ENCODE measurements at regions not wholly inside any gene's neighbourhood (a gene's known extent, or its start where the extent isn't known, plus 50 kb on each side); places are given as distances from the start of the nearest gene placed in this dataset.

- no peak for DNase-seq
- Histone ChIP-seq H3K36me3 (replicated peaks in 1 of 2) (no peaks in the 10 kb centered on the region), H3K27me3 (no peaks in the 10 kb centered on the region), H3K4me3 (no peak overlapping the region), H3K9me3 (replicated peaks in 1 of 3) (no peaks in the 10 kb centered on the region), H3K27ac (no peak overlapping the region), H3K4me1 (replicated peaks in 1 of 2) (no peaks in the 10 kb centered on the region)
- WGBS, 4 donors, result 79 to 88% (median 84%) methylated on average over 3 of the region's 3 CpGs
- intact Hi-C loops (cut with DNase I), result no loop called here
- TF ChIP-seq POLR2A (IDR thresholded peaks at IDR 0.05) (no peak), CTCF (IDR thresholded peaks at IDR 0.05) (no peak)
These were observed 301.5 kb upstream of the ANO3 start for GRCh38 chr11:26030399-26030798.

- Histone ChIP-seq H3K27me3 (no peaks in the 10 kb centered on the region), H3K9me3 (replicated peaks in 1 of 3) (no peaks in the 10 kb centered on the region), H3K4me1 (replicated peaks in 1 of 2) (no peaks in the 10 kb centered on the region), H3K27ac (no peak overlapping the region), H3K36me3 (replicated peaks in 1 of 2) (no peaks in the 10 kb centered on the region), H3K4me3 (no peak overlapping the region)
- intact Hi-C loops (cut with DNase I), result no loop called here
- TF ChIP-seq CTCF (IDR thresholded peaks at IDR 0.05), result no peak
- no peak for TF ChIP-seq POLR2A (IDR thresholded peaks at IDR 0.05)
- DNase-seq, result no peak
- WGBS, 4 donors, result 37 to 44% (median 43%) methylated on average over 2 of the region's 2 CpGs
These were observed 299.7 kb upstream of the ANO3 start for GRCh38 chr11:26032241-26032640.

GRCh38 chr11:26035696-26036095, 296.2 kb upstream of the ANO3 start:
- TF ChIP-seq POLR2A (IDR thresholded peaks at IDR 0.05), result no peak
- no peak for TF ChIP-seq CTCF (IDR thresholded peaks at IDR 0.05)
- Histone ChIP-seq H3K4me1 (replicated peaks in 1 of 2) (no peaks in the 10 kb centered on the region), H3K27ac (no peak overlapping the region), H3K27me3 (no peaks in the 10 kb centered on the region), H3K4me3 (no peak overlapping the region), H3K9me3 (replicated peaks in 1 of 3) (no peaks in the 10 kb centered on the region), H3K36me3 (replicated peaks in 1 of 2) (no peaks in the 10 kb centered on the region)
- intact Hi-C loops (cut with DNase I), result no loop called here
- no peak for DNase-seq
- 79 to 97% (median 96%) methylated on average over 5 to 6 of the region's 6 CpGs for WGBS, 4 donors

GRCh38 chr11:26037716-26038115, 294.2 kb upstream of the ANO3 start:
- H3K9me3 ChIP-seq (replicated peaks in 1 of 3), result no peaks in the 10 kb centered on the region
- no peaks in the 10 kb centered on the region for H3K36me3 ChIP-seq (replicated peaks in 1 of 2)
- TF ChIP-seq CTCF (IDR thresholded peaks at IDR 0.05), result no peak
- no peak for TF ChIP-seq POLR2A (IDR thresholded peaks at IDR 0.05)
- no peaks in the 10 kb centered on the region for H3K4me1 ChIP-seq (replicated peaks in 1 of 2)
- H3K4me3 ChIP-seq, result no peak overlapping the region
- no peak for DNase-seq
- intact Hi-C loops (cut with DNase I), result no loop called here
- no peaks in the 10 kb centered on the region for H3K27me3 ChIP-seq
- H3K27ac ChIP-seq, result no peak overlapping the region
- WGBS, 4 donors, result 79 to 85% (median 81%) methylated on average over 2 of the region's 2 CpGs

All from adrenal gland (tissue), 9 donors.